ENCODE measurements at regions not wholly inside any gene's neighbourhood (a gene's known extent, or its start where the extent isn't known, plus 50 kb on each side); places are given as distances from the start of the nearest gene placed in this dataset.

DNA sequence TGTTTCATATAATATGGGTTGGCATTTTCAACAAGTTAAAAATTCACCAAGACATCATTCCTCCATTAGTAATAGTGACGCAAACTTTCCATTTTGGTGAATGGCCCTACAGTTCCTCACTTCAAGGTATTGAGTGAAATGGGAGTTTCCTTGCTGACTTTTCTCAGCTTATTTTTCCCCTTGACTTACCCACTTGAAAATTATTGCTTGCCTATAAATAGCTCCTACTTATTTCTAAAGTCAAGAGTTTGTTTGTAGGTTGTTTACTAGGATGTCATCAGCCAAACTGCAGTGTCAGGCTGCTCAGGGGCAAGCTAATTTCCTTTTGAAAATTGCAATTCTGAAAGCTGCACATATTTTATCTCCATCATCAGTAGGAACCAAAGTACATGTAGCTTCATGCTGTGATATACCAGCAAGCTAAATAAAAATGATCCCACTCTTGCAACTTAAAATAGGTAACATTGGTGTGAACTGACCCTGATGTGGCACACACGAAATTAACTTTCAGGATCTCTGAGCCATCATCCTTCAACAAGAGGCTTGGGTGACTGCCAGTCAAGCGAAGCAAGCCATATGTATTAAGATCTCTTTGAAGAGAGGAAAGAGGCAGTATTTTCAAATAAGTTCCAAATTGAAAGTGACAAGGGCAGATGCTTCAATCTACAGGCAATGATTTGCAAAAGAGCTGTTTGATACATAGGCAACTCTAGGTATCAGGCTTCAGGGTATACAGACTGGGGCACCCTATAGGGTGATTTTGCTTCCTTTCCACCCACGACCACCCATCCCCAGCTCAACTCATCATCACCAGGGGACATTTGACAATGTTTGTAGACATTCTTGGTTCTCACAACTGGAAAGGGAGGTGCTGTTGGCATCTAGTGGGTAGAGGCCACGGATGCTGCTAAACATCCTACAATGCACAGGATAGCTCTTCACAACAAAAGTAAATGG lies 66.8 kb upstream of the RASGRP1 start:
- Histone ChIP-seq H3K9me3 (no peaks in the 10 kb centered on the region), H3K27ac (no peak overlapping the region), H3K36me3 (ENCODE audit: insufficient read depth in 1 of 2, low read depth in 1 of 2) (no peaks in the 10 kb centered on the region), H3K4me1 (no peaks in the 10 kb centered on the region), H3K4me3 (no peak overlapping the region), H3K27me3 (ENCODE audit: insufficient read depth in 3 of 3, low read length in 2 of 3) (no peaks in the 10 kb centered on the region)
- DNase-seq (no peak), ATAC-seq (no peak)
- intact Hi-C loops (cut with DNase I) = no loop called here
- TF ChIP-seq, protein P1, sequence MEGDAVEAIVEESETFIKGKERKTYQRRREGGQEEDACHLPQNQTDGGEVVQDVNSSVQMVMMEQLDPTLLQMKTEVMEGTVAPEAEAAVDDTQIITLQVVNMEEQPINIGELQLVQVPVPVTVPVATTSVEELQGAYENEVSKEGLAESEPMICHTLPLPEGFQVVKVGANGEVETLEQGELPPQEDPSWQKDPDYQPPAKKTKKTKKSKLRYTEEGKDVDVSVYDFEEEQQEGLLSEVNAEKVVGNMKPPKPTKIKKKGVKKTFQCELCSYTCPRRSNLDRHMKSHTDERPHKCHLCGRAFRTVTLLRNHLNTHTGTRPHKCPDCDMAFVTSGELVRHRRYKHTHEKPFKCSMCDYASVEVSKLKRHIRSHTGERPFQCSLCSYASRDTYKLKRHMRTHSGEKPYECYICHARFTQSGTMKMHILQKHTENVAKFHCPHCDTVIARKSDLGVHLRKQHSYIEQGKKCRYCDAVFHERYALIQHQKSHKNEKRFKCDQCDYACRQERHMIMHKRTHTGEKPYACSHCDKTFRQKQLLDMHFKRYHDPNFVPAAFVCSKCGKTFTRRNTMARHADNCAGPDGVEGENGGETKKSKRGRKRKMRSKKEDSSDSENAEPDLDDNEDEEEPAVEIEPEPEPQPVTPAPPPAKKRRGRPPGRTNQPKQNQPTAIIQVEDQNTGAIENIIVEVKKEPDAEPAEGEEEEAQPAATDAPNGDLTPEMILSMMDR (IDR thresholded peaks at IDR 0.05) = no peak
- 71 to 79% (median 76%) methylated on average over 5 of the region's 5 CpGs for WGBS, 3 donors

DNA sequence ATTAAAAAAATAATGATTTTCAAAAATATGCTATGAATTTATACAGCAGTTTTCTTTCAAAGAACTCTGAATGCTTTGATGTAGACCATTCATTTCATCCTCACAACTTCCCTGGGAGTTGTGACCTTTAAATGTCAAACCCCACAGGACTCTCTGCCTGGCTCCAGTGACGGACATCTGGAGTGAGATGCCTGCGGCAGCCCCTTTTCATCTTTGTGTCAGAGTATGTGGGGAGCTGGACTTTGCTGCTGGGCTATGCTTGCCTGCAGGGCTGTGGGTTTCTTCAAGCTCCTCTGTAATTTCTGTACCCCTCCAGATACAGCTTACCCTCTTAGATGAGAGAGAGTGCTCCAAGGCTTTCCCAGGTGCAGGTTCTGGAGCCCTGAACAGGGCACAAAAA lies 70.6 kb upstream of the RASGRP1 start:
- H3K9me3 ChIP-seq = no peaks in the 10 kb centered on the region
- H3K4me3 ChIP-seq = no peak overlapping the region
- WGBS, 3 donors = 13 to 25% (median 17%) methylated on average over 2 of the region's 2 CpGs
- peaks cover 0 to 2% (median 0%) of the 10 kb centered on the region in 3 donors for H3K27me3 ChIP-seq (ENCODE audit: insufficient read depth in 3 of 3, low read length in 2 of 3)
- ATAC-seq = no peak
- intact Hi-C loops (cut with DNase I) = no loop called here
- TF ChIP-seq, protein P1 (IDR thresholded peaks at IDR 0.05) = no peak
- H3K4me1 ChIP-seq = no peaks in the 10 kb centered on the region
- H3K36me3 ChIP-seq (ENCODE audit: insufficient read depth in 1 of 2, low read depth in 1 of 2) = no peaks in the 10 kb centered on the region
- no peak for DNase-seq
- no peak overlapping the region for H3K27ac ChIP-seq

GRCh38 chr15:38636597-38636996 lies 72.0 kb upstream of the RASGRP1 start:
- intact Hi-C loops (cut with DNase I) = no loop called here
- TF ChIP-seq, protein P1 (IDR thresholded peaks at IDR 0.05) = no peak
- peaks cover 0 to 2% (median 0%) of the 10 kb centered on the region in 3 donors for H3K27me3 ChIP-seq (ENCODE audit: insufficient read depth in 3 of 3, low read length in 2 of 3)
- H3K36me3 ChIP-seq (ENCODE audit: insufficient read depth in 1 of 2, low read depth in 1 of 2) = no peaks in the 10 kb centered on the region
- DNase-seq = peak in 1 of 2 donors; percentile 31
- H3K4me3 ChIP-seq = no peak overlapping the region
- H3K9me3 ChIP-seq = no peaks in the 10 kb centered on the region
- H3K27ac ChIP-seq = no peak overlapping the region
- no peak for ATAC-seq
- H3K4me1 ChIP-seq = no peaks in the 10 kb centered on the region
- 57 to 66% (median 64%) methylated on average over 4 of the region's 4 CpGs for WGBS, 3 donors

GRCh38 chr15:38638126-38638525 lies 73.5 kb upstream of the RASGRP1 start:
- ATAC-seq (no peak), DNase-seq (no peak)
- Histone ChIP-seq H3K27ac (no peak overlapping the region), H3K27me3 (ENCODE audit: insufficient read depth in 3 of 3, low read length in 2 of 3) (peaks cover 0 to 2% (median 0%) of the 10 kb centered on the region in 3 donors), H3K36me3 (ENCODE audit: insufficient read depth in 1 of 2, low read depth in 1 of 2) (no peaks in the 10 kb centered on the region), H3K4me1 (no peaks in the 10 kb centered on the region), H3K4me3 (no peak overlapping the region), H3K9me3 (no peaks in the 10 kb centered on the region)
- intact Hi-C loops (cut with DNase I) = no loop called here
- TF ChIP-seq, protein P1 (IDR thresholded peaks at IDR 0.05) = no peak
- WGBS, 3 donors = 43 to 91% (median 69%) methylated on average over 2 of the region's 2 CpGs
